GM19025 (cell line): ENCODE measurements at regions not wholly inside any gene's neighbourhood (a gene's known extent, or its start where the extent isn't known, plus 50 kb on each side); places are given as distances from the start of the nearest gene placed in this dataset.

Source experiments
- ATAC-seq: cut with Tn5 transposase; IDR thresholded peaks from one replicate; pipeline ENCODE4 v1.9.1; 2021; ENCODE audit warnings: mild to moderate bottlenecking, low read depth, moderate library complexity; ENCODE audit not compliant: unreplicated experiment

DNA sequence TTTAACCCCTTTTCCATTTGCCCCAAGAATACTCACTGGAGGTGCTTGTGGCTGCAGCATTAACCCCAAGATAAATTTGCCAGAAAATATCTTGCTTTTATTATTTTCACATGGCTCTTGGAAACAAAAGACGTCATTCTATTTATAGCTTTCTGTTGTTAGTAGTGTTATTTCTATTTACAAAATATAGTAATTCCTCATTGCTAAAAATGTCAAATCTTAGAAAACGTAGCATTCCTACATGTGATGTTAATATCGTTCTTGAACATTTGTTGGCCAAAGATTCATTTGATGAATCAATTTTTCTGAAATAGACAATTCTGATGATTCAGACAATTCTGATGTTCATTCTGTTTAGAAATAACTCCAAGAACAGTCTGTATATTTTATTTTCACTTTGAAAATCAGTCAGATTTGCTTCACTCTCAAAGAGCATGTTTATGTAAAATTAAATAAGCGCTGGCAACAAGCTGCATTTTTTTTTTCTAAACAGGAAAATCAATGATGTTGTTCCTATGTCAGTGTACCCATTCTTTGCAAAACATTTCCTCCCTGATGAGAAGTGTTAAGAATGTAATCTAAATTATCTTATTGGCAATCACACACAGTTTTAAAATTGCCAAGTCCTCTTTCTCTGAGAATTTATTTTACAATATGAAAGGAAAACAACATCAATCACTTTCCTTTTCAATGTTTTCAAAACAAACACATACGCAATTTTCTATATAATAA is 334.0 kb downstream of the KCTD12 start:
- no peak for ATAC-seq

DNA sequence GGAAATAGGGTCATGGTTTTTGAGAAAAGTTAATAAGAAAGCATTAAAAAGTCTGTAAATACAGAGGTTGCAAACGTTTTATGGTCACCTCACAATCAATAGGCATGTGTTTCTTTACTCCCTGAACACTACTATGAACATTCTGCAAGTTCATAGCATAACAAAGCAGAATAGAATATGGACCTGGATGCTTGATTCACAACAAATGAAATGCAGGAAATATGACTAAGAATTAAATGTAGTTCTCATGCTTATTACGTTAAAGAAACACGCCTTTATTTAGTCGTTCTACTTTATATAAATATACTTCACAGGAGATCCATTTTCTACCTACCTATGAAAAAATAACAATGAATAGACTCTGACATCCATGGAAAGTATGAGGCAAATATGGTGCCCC is 344.0 kb downstream of the KCTD12 start:
- no peak for ATAC-seq

DNA sequence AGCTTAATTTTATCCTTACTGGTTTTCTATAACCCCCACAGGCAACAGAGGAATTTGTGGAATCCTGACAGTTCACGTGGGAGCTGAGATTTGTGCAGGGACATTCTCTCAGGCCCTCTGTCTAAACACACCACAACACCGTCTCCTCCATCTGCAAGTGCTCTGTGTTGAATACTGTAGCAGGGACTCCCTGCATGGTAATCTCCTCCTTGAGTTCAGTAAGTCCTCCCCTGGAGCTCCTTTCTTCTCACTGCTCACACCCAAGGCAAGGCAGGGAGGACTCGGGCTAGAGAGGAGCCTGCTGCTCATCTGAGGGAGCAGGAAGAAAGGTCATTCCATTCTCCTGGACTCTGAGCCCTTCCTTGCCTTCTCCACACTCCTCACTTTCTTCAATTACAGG is 348.2 kb downstream of the KCTD12 start:
- no peak for ATAC-seq

DNA sequence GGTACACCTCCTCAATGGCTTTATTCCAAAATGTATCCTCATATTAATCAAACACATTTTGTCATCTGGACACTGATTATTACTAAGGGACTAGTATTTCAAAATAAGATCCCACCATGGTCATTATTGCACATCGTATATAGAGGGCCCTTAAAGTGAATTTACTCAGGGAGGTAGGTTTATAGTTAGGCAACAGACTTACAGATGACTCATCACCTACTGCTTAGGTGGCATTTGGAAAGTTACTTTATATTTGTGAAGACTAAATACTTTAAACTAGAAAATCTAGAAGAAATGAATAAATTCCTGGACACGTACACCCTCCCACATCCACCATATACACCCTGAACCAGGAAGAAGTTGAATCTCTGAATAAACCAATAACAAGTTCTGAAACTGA is 353.0 kb downstream of the KCTD12 start:
- ATAC-seq: no peak

DNA sequence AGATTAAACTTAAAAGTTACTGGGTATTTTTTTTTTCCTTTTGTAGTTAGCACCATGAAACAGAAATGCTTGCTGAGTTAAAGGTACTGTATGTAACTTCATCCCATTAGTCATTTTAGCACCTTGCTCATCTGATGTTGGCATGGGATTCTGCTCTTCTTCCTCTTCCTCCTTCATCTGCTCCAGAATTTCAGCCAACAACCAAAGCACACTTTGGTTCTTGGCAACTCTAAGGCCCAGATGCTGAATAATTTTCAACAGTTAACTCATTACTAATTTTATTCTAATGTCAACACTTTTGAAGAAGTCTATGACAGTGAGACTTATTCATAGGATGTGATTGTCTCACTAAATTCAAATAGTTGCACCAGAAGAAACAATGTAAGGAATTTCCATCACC is 359.2 kb downstream of the KCTD12 start:
- no peak for ATAC-seq

DNA sequence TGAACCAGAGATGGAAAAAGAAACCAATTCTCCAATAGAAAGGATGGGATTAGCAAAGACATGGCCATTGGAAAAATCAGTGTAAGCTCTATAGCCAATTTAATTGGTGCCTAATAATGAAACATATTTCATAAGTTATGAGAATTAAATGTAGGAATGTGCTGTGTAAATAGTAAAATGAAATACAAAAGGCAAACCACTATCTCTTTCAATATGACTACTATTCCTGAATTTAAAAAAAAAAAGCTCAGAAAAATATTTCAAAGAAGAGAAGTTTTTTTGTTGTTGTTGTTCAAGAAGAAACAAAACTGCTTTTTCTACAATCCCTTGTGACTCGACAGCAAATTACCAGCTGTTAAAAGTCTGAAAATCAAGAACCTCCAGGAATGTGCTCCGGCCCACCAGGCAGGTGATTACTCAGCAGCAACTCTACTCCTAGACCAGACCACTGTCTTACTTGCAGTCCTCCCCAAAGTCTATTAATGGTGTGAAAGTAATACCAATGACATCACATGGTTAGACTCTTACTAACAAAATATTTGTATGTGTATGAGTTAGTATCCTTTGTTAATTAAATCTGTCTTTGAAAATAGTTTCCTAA is 362.4 kb downstream of the KCTD12 start:
- ATAC-seq: peak; percentile 62

DNA sequence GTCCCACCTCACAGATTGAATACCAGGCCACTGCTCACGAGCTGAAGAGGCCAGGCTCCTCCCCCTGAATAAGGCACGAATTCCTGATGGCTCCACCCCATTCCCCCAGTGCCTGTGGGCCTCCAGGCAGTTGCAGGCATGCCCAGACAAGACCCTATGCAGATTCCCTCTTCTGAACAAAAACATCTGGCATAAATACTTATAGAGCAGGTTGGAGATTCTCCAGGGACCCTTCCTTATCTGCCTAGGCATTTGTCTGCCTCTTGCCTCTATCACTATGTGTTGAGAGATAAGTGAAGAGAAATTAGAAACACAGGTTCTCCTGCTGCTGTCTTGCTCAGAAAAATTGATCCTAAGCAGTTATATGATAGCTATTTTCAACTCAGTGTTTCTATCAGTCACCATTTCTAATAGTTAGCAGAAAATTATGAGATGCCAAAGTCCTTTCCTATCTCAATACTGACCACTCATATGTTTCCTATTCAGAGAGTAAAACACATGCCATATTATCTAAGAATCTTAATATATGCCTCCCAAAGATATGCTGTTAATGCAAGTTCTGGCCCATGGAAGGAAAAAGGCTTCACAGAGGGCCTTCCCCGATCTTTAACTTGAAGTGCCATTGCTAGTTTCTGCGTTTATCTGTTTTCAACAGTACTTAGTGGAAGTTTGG is 364.0 kb downstream of the KCTD12 start:
- no peak for ATAC-seq

DNA sequence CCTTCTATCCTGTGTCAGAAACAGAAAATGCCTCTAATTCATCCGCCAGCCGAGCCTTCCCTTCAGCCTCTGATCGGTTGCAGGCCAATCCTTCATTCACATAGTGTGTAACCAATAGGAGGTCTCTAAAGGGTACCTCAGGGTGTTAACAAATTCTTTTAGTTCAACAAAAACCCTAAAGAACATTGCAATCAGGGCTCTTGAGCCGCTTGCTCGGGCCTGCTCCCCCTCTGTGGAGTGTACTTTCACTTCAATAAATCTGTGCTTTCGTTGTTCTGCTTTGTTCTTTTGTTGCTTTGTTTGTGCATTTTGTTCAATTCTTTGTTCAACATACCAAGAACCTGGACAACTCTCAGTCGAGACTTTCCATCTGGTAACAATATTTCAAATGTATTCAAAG is 366.5 kb downstream of the KCTD12 start:
- no peak for ATAC-seq

DNA sequence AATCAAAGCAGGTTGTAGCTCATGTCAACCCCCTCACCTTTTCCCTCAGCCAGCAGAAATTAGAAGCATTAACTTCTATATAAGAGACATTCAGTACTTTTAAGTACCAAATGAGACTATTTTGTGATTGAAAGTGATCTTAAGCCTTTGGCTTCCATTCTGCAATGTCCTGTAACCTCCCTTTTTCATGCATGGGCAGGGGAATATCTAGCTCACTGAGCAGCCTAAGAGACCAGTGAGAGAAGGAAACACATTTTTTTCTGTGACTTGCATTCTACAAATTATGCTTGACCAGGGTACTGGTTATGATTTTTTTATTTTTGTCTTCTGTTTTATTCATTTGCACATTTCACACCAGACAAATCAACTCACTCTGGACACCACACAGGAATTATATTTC is 369.6 kb downstream of the KCTD12 start:
- ATAC-seq: no peak

DNA sequence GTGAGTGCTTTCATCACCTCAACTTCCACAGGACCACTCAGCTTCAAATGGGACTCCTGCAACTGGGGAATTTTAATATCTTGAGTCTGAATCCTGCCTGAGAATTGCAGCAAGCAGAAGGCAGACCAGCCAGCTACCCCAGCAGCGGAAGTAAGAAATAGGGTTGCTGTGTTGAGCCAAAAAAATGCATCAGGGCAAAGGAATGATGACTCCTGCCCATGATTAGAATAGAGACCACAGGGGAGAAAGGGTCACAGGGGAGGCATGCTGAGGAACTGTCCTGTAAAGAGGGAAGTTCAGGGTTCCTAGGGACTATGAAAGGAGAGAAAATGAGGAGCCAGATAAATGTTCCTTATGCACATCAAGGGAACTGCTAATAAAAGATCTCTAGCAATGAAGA is 370.2 kb downstream of the KCTD12 start:
- ATAC-seq: no peak

DNA sequence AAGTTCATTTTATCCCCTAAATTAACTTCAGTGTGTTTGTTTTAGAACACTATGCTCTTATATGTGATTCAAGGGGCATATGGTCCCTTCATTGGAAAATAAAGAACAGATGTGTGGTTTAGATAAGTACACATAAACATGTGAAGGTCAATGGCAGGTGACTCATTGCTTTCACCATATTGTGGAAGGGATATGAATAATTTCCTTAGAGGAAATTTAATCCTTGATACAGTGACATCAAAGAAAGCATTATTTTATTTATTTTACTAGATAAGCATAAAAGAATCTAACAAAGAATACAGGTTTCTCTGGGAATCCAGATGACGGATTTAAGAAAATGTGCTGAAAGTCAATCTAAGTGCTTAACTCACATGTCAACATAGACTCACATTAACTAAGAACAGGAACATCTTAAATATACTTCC is 373.5 kb downstream of the KCTD12 start:
- ATAC-seq: no peak

DNA sequence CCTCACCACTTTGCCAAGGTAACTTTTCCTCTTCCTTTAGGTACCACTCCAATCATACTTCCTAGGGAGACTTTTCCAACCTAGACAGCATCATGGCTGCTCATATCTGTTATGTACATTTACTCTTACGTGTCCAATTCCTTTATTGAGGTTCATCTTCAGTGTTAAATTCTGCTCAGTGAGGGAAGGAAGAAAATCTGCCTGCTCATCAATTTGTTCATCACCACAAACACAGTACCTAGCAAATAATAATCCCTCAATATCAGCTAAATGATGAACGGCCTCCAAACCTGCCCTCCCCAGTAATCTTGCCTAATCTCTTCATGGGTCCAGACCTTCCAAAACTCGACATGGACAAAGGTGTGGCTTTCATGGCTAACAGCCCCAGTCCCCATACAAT is 380.8 kb downstream of the KCTD12 start:
- no peak for ATAC-seq

DNA sequence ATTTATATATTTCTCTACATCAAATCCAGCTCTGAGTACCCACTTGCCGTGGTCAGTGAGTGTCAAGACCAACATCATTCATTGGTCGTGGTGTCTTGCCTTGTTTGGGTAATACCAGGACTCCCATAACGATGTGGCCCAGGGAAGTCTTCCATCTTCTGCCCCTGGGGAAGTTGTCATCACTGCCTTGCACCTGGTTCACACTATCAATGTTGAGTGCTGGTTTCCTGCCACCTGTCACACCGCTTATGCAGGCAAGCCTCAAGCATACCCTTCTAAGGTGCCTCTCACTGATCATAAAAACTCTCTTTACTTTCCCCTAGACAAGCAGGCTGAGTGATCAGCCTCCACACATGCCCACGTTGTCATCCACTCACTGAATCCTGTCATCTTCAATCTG is 382.4 kb downstream of the KCTD12 start:
- ATAC-seq: no peak

DNA sequence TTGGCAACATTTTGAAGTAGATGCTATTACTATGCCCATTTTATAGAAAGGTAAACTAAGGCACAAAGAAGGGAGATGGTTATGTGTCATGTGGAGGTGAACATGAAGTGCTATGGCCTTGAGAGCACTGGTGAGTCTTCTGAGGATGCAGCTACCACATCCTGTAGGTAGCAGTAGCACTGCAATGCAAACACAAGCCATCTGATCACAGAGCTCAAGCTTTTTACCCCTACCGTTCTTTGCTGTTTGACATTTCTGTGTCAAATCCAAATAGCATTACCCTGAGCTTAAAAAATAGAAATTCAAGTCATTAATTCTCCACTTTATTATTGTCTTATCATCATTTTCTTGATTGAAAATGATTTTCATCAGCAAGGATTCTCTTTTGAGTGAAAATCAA is 382.9 kb downstream of the KCTD12 start:
- ATAC-seq: no peak

DNA sequence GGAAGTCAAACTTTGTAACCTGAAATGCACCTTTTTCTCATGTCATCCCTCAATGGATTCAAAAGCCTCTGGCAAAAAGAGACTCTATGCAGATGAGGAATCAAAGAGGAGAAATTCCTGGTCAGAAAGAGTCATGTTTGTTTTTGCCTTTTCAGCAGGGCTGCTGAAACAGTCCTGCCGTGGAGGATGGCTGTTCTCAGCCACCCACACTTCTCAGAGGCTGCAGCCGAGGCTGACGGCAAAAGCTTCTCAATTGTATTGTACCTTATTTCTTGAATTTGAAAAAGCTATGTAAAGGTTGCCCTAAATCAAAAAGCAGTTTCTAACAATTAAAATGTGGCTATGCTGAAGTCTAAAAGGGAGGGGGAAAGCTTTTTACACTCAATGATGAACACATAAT is 385.3 kb downstream of the KCTD12 start:
- no peak for ATAC-seq

DNA sequence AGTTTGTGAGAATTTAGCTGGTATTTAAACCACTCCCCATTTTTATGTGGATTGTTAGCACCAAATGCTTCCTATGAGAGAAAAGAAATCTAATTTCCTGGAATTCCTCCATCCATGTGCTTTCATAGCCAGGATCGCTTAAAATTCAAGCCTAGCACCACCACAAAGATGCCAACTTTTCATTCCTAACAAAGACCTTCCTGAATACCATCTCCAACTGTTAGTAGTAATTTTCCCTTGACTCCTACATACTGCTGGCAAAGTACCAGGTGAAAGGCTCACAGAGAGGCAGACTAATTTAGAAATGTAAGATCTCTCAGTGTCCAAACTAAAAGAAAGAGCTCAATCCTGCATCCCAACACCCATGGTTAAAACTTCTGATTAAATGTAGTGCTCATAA is 386.3 kb downstream of the KCTD12 start:
- no peak for ATAC-seq

DNA sequence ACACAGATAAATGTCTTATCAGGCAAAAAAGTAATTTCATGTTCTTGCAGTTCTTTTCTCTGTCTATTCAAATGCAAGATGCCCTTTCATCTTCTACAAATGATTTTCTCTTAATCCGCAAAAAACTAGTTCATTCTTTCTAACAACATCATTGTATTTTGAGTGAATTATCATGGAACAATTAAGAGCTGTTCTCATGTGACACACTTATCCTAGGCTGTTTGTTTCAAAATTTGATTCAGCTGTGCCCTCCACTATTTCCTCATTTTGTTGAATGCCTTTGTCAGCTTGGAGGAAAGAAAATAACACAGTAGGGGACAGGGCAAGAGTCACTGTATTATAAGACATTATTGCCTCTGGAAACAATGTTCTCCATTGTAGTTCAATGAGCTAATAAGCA is 396.9 kb downstream of the KCTD12 start:
- no peak for ATAC-seq

DNA sequence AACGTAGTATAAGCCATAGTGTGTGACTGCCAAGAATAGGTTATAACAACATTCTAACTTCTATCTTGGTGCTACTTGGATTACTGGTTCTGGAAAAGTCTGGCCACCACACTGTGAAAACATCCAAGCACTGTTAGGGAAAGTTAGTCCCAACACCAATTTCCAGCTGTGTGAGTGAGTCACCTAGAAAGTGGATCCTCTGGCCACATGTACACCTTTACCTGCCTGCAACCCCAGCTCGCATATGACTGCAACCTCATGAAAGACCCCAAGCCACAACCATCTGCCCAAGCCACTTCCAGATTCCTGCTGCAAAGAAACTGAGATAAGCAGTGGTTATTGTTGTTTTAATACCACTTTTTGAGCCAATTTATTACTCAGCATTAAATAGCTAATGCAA is 404.5 kb downstream of the KCTD12 start:
- ATAC-seq: no peak

DNA sequence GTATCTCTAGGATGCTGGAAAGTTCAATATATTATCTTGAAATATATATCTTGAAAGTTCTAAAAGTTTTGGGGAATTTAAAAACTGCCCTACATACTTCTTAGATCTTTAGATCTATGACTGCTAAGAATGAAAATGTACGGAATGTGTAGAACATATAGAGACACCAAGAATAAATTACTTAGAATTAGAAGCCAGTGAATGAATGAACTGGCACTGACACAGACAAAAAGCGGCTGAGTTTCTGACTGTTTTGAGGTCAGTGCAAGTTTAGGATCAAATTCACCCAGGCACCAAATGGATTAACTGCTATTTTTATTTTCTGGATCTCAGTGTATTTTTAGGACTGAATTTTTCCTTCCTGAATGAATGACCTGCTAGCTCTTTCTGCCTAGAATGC is 411.2 kb downstream of the KCTD12 start:
- no peak for ATAC-seq

DNA sequence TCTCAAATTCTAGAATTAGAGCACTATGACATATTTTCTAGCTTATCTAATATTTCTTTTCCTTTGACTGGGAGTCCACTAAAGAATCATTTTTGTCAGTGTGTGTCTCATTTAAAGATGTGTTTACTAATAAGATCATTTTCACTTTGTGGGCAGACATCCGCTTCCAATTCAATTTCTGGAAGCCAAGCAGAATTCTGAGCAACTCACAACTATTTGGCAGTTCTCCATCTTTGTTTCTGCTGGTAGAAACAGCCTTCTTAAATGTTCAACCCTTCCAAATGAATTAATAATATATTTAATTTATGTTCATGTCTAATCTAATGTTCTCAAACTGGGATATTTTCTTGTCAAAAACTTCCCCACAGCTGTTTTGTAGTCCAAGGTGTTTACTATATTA is 411.8 kb downstream of the KCTD12 start:
- no peak for ATAC-seq

DNA sequence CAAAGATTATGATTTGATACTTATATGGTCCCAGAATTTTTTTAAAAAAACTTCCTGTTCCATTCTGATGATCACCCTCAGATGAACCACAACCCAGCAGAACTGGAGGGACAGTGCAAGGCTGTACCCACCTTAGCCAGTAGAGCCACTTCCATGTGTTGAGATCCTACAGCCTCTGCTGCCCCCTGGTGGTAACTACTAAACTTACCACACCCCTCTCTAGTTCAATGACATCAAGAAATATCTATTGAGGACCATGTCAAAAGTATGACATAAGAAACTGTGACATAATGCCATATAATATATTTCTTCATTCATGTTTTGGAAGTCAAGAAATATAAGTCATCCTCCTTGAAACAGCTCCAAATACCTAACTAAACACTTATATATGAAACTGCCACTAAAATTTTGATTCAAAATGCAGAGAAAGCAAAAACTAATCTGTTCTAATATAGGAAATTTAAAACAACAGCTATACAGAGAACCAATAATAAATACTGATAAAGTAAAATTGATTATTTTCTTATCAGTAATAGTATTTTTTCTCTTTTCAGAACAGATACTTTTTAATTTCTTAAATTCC is 412.6 kb downstream of the KCTD12 start:
- ATAC-seq: peak; percentile 97

DNA sequence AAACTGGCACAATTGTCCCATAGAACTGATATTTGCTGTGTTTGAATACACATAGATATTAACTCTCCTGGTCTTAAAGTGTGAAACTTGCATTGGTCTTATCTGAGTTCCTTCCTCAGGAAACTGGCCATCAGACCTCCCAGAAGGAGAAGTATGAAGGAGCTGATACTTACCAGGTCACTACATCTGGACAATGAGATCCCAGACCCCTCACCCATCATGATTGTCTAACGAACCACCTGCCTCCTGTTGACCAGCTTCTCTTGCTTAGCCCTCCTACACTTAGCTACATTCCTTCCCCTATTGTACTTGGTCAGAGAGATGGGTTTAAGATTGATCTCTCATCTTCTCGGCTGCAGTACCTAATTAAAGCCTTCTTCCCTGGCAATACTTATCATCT is 413.3 kb downstream of the KCTD12 start:
- ATAC-seq: no peak
